ENCODE measurements at regions not wholly inside any gene's neighbourhood (a gene's known extent, or its start where the extent isn't known, plus 50 kb on each side); places are given as distances from the start of the nearest gene placed in this dataset.

DNA sequence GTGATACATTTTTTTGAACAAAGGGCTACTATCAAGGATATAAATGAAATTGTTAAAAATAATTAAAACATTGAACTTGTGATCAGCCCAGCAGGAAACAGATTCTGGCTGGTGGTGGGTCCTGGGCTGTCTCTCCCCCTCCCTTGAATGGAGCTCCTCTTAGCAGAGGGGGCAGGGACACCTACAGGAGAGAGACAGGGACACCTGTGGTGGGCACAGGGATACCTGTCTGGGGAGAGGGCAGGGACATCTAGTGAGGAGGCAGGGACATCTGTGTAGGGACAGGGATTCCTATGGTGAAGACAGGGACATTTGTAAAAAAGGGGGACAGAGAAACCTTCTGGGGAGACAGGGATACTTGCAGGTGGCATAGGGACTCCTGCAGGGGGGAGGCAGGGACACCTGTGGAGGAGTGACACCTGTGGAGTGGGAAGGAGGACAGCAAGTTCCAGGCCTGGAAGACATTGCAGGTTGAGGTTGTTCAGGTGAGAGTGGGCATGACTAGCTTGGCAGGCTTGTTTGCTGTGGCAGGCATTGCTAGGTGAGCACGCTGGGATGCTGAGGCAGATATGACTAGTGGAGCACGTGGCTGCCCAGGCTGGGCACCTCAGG, 264.2 kb downstream of the IRX2 start:
- Histone ChIP-seq H3K79me2 (ENCODE audit: insufficient read depth, low read length) (no peaks in the 10 kb centered on the region), H2AFZ (ENCODE audit: low read depth, low read length) (no peak overlapping the region), H3K4me1 (ENCODE audit: insufficient read depth, low read length) (no peaks in the 10 kb centered on the region), H3K4me3 (ENCODE audit: low read depth in 1 of 2, low read length in 2 of 2) (no peak overlapping the region), H3K27me3 (ENCODE audit: insufficient read depth, low read length, poor library complexity) (no peaks in the 10 kb centered on the region), H3K27ac (ENCODE audit: low read length) (no peak overlapping the region), H3K9ac (ENCODE audit: low read depth, low read length) (no peak overlapping the region), H4K20me1 (ENCODE audit: insufficient read depth, low read length) (no peaks in the 10 kb centered on the region), H3K9me3 (ENCODE audit: insufficient read depth, low read length, severe bottlenecking) (peaks cover 9% of the 10 kb centered on the region), H3K36me3 (ENCODE audit: insufficient read depth, low read length) (no peaks in the 10 kb centered on the region), H3K4me2 (ENCODE audit: insufficient read depth, low read length) (no peak overlapping the region)
- DNase-seq: no peak
- ATAC-seq (ENCODE audit: insufficient read depth, low read depth): no peak
- TF ChIP-seq EZH2 (IDR thresholded peaks at IDR 0.05; ENCODE audit: borderline replicate concordance, low read depth, low read length, severe bottlenecking): no peak
- TF ChIP-seq, protein P1, sequence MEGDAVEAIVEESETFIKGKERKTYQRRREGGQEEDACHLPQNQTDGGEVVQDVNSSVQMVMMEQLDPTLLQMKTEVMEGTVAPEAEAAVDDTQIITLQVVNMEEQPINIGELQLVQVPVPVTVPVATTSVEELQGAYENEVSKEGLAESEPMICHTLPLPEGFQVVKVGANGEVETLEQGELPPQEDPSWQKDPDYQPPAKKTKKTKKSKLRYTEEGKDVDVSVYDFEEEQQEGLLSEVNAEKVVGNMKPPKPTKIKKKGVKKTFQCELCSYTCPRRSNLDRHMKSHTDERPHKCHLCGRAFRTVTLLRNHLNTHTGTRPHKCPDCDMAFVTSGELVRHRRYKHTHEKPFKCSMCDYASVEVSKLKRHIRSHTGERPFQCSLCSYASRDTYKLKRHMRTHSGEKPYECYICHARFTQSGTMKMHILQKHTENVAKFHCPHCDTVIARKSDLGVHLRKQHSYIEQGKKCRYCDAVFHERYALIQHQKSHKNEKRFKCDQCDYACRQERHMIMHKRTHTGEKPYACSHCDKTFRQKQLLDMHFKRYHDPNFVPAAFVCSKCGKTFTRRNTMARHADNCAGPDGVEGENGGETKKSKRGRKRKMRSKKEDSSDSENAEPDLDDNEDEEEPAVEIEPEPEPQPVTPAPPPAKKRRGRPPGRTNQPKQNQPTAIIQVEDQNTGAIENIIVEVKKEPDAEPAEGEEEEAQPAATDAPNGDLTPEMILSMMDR (IDR thresholded peaks at IDR 0.05; ENCODE audit: borderline replicate concordance, extremely low read depth, low read length, poor library complexity, severe bottlenecking): no peak

DNA sequence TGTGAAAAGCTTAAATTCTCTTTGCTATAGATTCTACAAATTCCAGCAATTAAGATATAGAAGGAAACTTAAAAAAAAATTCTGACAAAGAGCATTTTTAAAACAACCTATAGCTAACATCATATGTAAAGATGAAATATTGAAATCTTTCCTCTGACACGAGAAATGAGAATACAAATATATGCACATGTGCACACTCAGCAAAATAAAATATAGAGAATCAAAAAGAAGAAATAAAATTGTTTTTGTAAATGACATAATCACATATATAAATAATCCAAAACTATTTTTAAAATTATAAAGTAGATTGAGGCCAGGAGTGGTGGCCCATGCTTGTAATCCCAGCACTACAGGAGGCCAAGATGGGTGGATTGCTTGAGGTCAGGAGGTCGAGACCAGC, 265.1 kb downstream of the IRX2 start:
- no peak for ATAC-seq (ENCODE audit: insufficient read depth, low read depth)

DNA sequence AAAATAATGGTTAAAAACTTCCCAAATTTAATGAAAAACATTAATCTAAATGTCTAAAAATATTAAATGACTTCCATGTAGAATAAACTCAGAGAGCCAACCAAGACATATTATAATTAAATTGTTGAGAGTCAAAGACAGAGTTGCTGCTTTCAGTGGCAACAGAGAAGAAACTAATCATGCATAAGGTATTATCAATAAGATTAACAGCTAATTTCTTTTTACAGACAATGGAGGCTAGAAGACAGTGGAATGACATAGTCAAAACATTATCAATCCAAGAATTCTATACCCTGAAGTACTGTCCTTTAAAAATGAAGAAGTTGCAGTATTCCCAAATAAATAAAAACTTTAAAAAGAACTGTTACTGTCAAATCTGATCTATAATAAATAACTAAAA, 268.7 kb downstream of the IRX2 start:
- Histone ChIP-seq H3K36me3 (ENCODE audit: insufficient read depth, low read length) (no peaks in the 10 kb centered on the region), H3K4me2 (ENCODE audit: insufficient read depth, low read length) (no peak overlapping the region), H4K20me1 (ENCODE audit: insufficient read depth, low read length) (no peaks in the 10 kb centered on the region), H3K9ac (ENCODE audit: low read depth, low read length) (no peak overlapping the region), H3K27me3 (ENCODE audit: insufficient read depth, low read length, poor library complexity) (no peaks in the 10 kb centered on the region), H3K4me3 (ENCODE audit: low read depth in 1 of 2, low read length in 2 of 2) (no peak overlapping the region), H3K79me2 (ENCODE audit: insufficient read depth, low read length) (no peaks in the 10 kb centered on the region), H3K9me3 (ENCODE audit: insufficient read depth, low read length, severe bottlenecking) (peaks cover 20% of the 10 kb centered on the region), H3K4me1 (ENCODE audit: insufficient read depth, low read length) (no peaks in the 10 kb centered on the region), H2AFZ (ENCODE audit: low read depth, low read length) (no peak overlapping the region), H3K27ac (ENCODE audit: low read length) (no peak overlapping the region)
- ATAC-seq (ENCODE audit: insufficient read depth, low read depth) (no peak), DNase-seq (no peak)
- TF ChIP-seq, protein P1 (IDR thresholded peaks at IDR 0.05; ENCODE audit: borderline replicate concordance, extremely low read depth, low read length, poor library complexity, severe bottlenecking): no peak
- no peak for TF ChIP-seq EZH2 (IDR thresholded peaks at IDR 0.05; ENCODE audit: borderline replicate concordance, low read depth, low read length, severe bottlenecking)

More for the DNA sequence above, 265.1 kb downstream of the IRX2 start:
- Histone ChIP-seq H3K36me3 (ENCODE audit: insufficient read depth, low read length) (no peaks in the 10 kb centered on the region), H2AFZ (ENCODE audit: low read depth, low read length) (no peak overlapping the region), H4K20me1 (ENCODE audit: insufficient read depth, low read length) (no peaks in the 10 kb centered on the region), H3K9ac (ENCODE audit: low read depth, low read length) (no peak overlapping the region), H3K4me2 (ENCODE audit: insufficient read depth, low read length) (no peak overlapping the region), H3K27ac (ENCODE audit: low read length) (no peak overlapping the region), H3K9me3 (ENCODE audit: insufficient read depth, low read length, severe bottlenecking) (peaks cover 17% of the 10 kb centered on the region), H3K4me1 (ENCODE audit: insufficient read depth, low read length) (no peaks in the 10 kb centered on the region), H3K79me2 (ENCODE audit: insufficient read depth, low read length) (no peaks in the 10 kb centered on the region), H3K27me3 (ENCODE audit: insufficient read depth, low read length, poor library complexity) (no peaks in the 10 kb centered on the region), H3K4me3 (ENCODE audit: low read depth in 1 of 2, low read length in 2 of 2) (no peak overlapping the region)
- TF ChIP-seq EZH2 (IDR thresholded peaks at IDR 0.05; ENCODE audit: borderline replicate concordance, low read depth, low read length, severe bottlenecking): no peak
- DNase-seq: no peak

DNA sequence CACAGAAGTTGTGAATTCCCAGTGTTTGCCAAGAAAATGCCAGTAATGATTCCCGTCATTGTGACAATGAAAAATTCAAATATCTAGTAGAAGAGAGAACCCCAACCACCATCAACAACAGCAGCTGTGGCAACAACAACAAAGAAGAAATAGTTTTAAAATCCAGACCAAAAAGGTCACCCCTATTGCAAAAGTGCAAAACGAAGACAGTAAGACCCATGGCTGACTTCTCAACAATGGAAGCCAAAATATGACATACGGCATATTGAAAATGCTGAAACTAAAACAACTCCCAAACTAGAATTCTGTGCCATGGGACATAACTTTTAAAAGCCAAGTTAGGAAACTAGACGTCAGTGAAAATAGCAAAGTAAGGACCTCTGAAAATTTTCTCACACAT, 270.6 kb downstream of the IRX2 start:
- Histone ChIP-seq H3K9ac (ENCODE audit: low read depth, low read length) (no peak overlapping the region), H3K4me3 (ENCODE audit: low read depth in 1 of 2, low read length in 2 of 2) (no peak overlapping the region), H3K36me3 (ENCODE audit: insufficient read depth, low read length) (no peaks in the 10 kb centered on the region), H2AFZ (ENCODE audit: low read depth, low read length) (no peak overlapping the region), H3K4me2 (ENCODE audit: insufficient read depth, low read length) (no peak overlapping the region), H3K9me3 (ENCODE audit: insufficient read depth, low read length, severe bottlenecking) (peaks cover 20% of the 10 kb centered on the region), H3K27me3 (ENCODE audit: insufficient read depth, low read length, poor library complexity) (no peaks in the 10 kb centered on the region), H3K4me1 (ENCODE audit: insufficient read depth, low read length) (no peaks in the 10 kb centered on the region), H4K20me1 (ENCODE audit: insufficient read depth, low read length) (no peaks in the 10 kb centered on the region), H3K27ac (ENCODE audit: low read length) (no peak overlapping the region), H3K79me2 (ENCODE audit: insufficient read depth, low read length) (no peaks in the 10 kb centered on the region)
- no peak for ATAC-seq (ENCODE audit: insufficient read depth, low read depth)
- no peak for TF ChIP-seq EZH2 (IDR thresholded peaks at IDR 0.05; ENCODE audit: borderline replicate concordance, low read depth, low read length, severe bottlenecking)
- TF ChIP-seq, protein P1 (IDR thresholded peaks at IDR 0.05; ENCODE audit: borderline replicate concordance, extremely low read depth, low read length, poor library complexity, severe bottlenecking): no peak
- DNase-seq: no peak

All from DND-41 (cell line).